ENCODE measurements at regions not wholly inside any gene's neighbourhood (a gene's known extent, or its start where the extent isn't known, plus 50 kb on each side); places are given as distances from the start of the nearest gene placed in this dataset.
"Not testable (repeated sequence)": the region's sequence is repeated elsewhere in the genome, so short reads cannot be mapped to it uniquely, and the experiment has no call there.

- H2BK5ac ChIP-seq (ENCODE audit: low read depth, low read length, poor library complexity); H2BK120ac ChIP-seq (ENCODE audit: insufficient read depth, low read length, poor library complexity); H3K27ac ChIP-seq (ENCODE audit: low read depth, low read length); H4K91ac ChIP-seq (ENCODE audit: low read depth, low read length); H3K23ac ChIP-seq (ENCODE audit: low read length); H3K9ac ChIP-seq (ENCODE audit: low read length); H2BK12ac ChIP-seq (ENCODE audit: low read length); H3K27me3 ChIP-seq (ENCODE audit: insufficient read depth, low read length); H3K4ac ChIP-seq (ENCODE audit: low read depth, low read length); H3K79me1 ChIP-seq (ENCODE audit: low read length); DNase-seq; H2AK5ac ChIP-seq (ENCODE audit: low read length); H3K14ac ChIP-seq (ENCODE audit: low read length); H4K8ac ChIP-seq (ENCODE audit: low read depth, low read length); H3K9me3 ChIP-seq (ENCODE audit: insufficient read depth, low read depth, low read length); H3K4me3 ChIP-seq (ENCODE audit: low read depth, low read length); H3K79me2 ChIP-seq (ENCODE audit: control insufficient read depth, insufficient read depth, low read length, poor library complexity); H3K4me2 ChIP-seq (ENCODE audit: low read length); H2AFZ ChIP-seq (ENCODE audit: insufficient read depth, low read length, poor library complexity); H3K4me1 ChIP-seq (ENCODE audit: control insufficient read depth in 1 of 2, insufficient read depth in 2 of 2, low read length in 2 of 2); H4K12ac ChIP-seq (ENCODE audit: low read depth, low read length); H3K18ac ChIP-seq (ENCODE audit: low read length); H3K36me3 ChIP-seq (ENCODE audit: control insufficient read depth in 1 of 2, insufficient read depth in 2 of 2, low read length in 2 of 2): not testable (repeated sequence)
- WGBS (ENCODE audit: extremely low coverage, insufficient coverage, insufficient read length) = no CpG with 5 or more reads among the region's 2 CpGs
Measured at GRCh38 chr11:3488003-3488402, 109.1 kb upstream of the ZNF195 start.

DNA sequence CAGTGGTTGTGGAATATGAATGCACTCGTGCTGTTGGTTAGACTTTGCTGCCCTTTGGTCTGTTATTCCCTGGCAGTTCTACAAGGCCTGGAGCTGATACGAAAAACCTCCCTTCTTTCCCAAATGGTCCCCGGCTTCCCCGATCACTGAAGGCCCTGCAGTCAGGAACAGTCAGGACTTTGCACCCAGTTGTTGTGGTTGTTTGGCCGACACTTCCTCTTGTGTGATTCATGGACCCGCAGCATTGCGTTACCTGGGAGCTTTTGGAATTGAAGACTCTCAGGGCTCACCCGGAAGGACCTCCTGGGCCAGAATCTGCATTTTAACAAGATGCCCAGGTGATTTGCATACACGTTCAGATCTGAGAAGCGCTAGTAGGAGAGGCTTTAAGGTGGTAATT lies 106.8 kb upstream of the ZNF195 start:
- H3K4me1 ChIP-seq (ENCODE audit: control insufficient read depth in 1 of 2, insufficient read depth in 2 of 2, low read length in 2 of 2); H3K4me3 ChIP-seq (ENCODE audit: low read depth, low read length); H2BK120ac ChIP-seq (ENCODE audit: insufficient read depth, low read length, poor library complexity); H3K36me3 ChIP-seq (ENCODE audit: control insufficient read depth in 1 of 2, insufficient read depth in 2 of 2, low read length in 2 of 2); H3K4me2 ChIP-seq (ENCODE audit: low read length); H4K91ac ChIP-seq (ENCODE audit: low read depth, low read length); H3K18ac ChIP-seq (ENCODE audit: low read length); H3K4ac ChIP-seq (ENCODE audit: low read depth, low read length); H4K8ac ChIP-seq (ENCODE audit: low read depth, low read length); H2AFZ ChIP-seq (ENCODE audit: insufficient read depth, low read length, poor library complexity); H2BK5ac ChIP-seq (ENCODE audit: low read depth, low read length, poor library complexity); H3K9ac ChIP-seq (ENCODE audit: low read length); H3K9me3 ChIP-seq (ENCODE audit: insufficient read depth, low read depth, low read length); H4K12ac ChIP-seq (ENCODE audit: low read depth, low read length); H3K27me3 ChIP-seq (ENCODE audit: insufficient read depth, low read length); DNase-seq; H3K23ac ChIP-seq (ENCODE audit: low read length); H2AK5ac ChIP-seq (ENCODE audit: low read length); H3K79me2 ChIP-seq (ENCODE audit: control insufficient read depth, insufficient read depth, low read length, poor library complexity); H3K27ac ChIP-seq (ENCODE audit: low read depth, low read length); H3K14ac ChIP-seq (ENCODE audit: low read length); H3K79me1 ChIP-seq (ENCODE audit: low read length); H2BK12ac ChIP-seq (ENCODE audit: low read length): not testable (repeated sequence)
- WGBS (ENCODE audit: extremely low coverage, insufficient coverage, insufficient read length) = no CpG with 5 or more reads among the region's 10 CpGs

- H3K9ac ChIP-seq (ENCODE audit: low read length); H3K4me1 ChIP-seq (ENCODE audit: control insufficient read depth in 1 of 2, insufficient read depth in 2 of 2, low read length in 2 of 2); H3K4me3 ChIP-seq (ENCODE audit: low read depth, low read length); H4K12ac ChIP-seq (ENCODE audit: low read depth, low read length); H2AK5ac ChIP-seq (ENCODE audit: low read length); H3K36me3 ChIP-seq (ENCODE audit: control insufficient read depth in 1 of 2, insufficient read depth in 2 of 2, low read length in 2 of 2); H3K79me2 ChIP-seq (ENCODE audit: control insufficient read depth, insufficient read depth, low read length, poor library complexity); H3K79me1 ChIP-seq (ENCODE audit: low read length); H3K27me3 ChIP-seq (ENCODE audit: insufficient read depth, low read length); H3K14ac ChIP-seq (ENCODE audit: low read length); H3K4ac ChIP-seq (ENCODE audit: low read depth, low read length); H3K9me3 ChIP-seq (ENCODE audit: insufficient read depth, low read depth, low read length); H2AFZ ChIP-seq (ENCODE audit: insufficient read depth, low read length, poor library complexity); H3K23ac ChIP-seq (ENCODE audit: low read length): not testable (repeated sequence)
- no CpG with 5 or more reads among the region's 20 CpGs for WGBS (ENCODE audit: extremely low coverage, insufficient coverage, insufficient read length)
- DNase-seq = peak; percentile 85 to 95
- Histone ChIP-seq H2BK5ac (ENCODE audit: low read depth, low read length, poor library complexity) (peak overlapping the region; percentile 82), H4K8ac (ENCODE audit: low read depth, low read length) (peak overlapping the region; percentile 54), H3K4me2 (ENCODE audit: low read length) (peak overlapping the region; percentile 59), H3K27ac (ENCODE audit: low read depth, low read length) (peak overlapping the region; percentile 83), H4K91ac (ENCODE audit: low read depth, low read length) (peak overlapping the region; percentile 14), H2BK120ac (ENCODE audit: insufficient read depth, low read length, poor library complexity) (peak overlapping the region; percentile 80), H2BK12ac (ENCODE audit: low read length) (peak overlapping the region; percentile 76), H3K18ac (ENCODE audit: low read length) (peak overlapping the region; percentile 71)
Measured at GRCh38 chr11:3476937-3477885, 98.3 kb upstream of the ZNF195 start.

GRCh38 chr11:3476084-3476936 lies 97.4 kb upstream of the ZNF195 start:
- not testable (repeated sequence) for H3K9me3 ChIP-seq (ENCODE audit: insufficient read depth, low read depth, low read length); H3K14ac ChIP-seq (ENCODE audit: low read length); H3K4me1 ChIP-seq (ENCODE audit: control insufficient read depth in 1 of 2, insufficient read depth in 2 of 2, low read length in 2 of 2); H3K4ac ChIP-seq (ENCODE audit: low read depth, low read length); H3K36me3 ChIP-seq (ENCODE audit: control insufficient read depth in 1 of 2, insufficient read depth in 2 of 2, low read length in 2 of 2); H2BK120ac ChIP-seq (ENCODE audit: insufficient read depth, low read length, poor library complexity); H3K79me2 ChIP-seq (ENCODE audit: control insufficient read depth, insufficient read depth, low read length, poor library complexity); H3K79me1 ChIP-seq (ENCODE audit: low read length); H3K9ac ChIP-seq (ENCODE audit: low read length); H3K18ac ChIP-seq (ENCODE audit: low read length); H2AFZ ChIP-seq (ENCODE audit: insufficient read depth, low read length, poor library complexity); H2AK5ac ChIP-seq (ENCODE audit: low read length); H3K27me3 ChIP-seq (ENCODE audit: insufficient read depth, low read length); H3K23ac ChIP-seq (ENCODE audit: low read length); H4K12ac ChIP-seq (ENCODE audit: low read depth, low read length); H4K8ac ChIP-seq (ENCODE audit: low read depth, low read length); H3K4me2 ChIP-seq (ENCODE audit: low read length); H2BK12ac ChIP-seq (ENCODE audit: low read length); H3K4me3 ChIP-seq (ENCODE audit: low read depth, low read length); H4K91ac ChIP-seq (ENCODE audit: low read depth, low read length)
- DNase-seq = peak; percentile 62 to 72
- no CpG with 5 or more reads among the region's 27 CpGs for WGBS (ENCODE audit: extremely low coverage, insufficient coverage, insufficient read length)
- Histone ChIP-seq H3K27ac (ENCODE audit: low read depth, low read length) (peak overlapping the region; percentile 76), H2BK5ac (ENCODE audit: low read depth, low read length, poor library complexity) (peak overlapping the region; percentile 82)

Data from trophoblast cell (in vitro differentiated cells and primary cell).